CD14-positive monocyte (primary cell): ENCODE measurements at regions not wholly inside any gene's neighbourhood (a gene's known extent, or its start where the extent isn't known, plus 50 kb on each side); places are given as distances from the start of the nearest gene placed in this dataset.

Experiments used
- DNase-seq, 3 donors: peaks; one replicate each; pipeline ENCODE4 v3.0.0-alpha.2; 2011 to 2022
- H2AFZ ChIP-seq: 2 replicates; pipeline ENCODE4 v1.6.0; 2012; ENCODE audit warnings: mild to moderate bottlenecking, low read depth, low read length, inconsistent platforms; ENCODE audit not compliant: insufficient read depth, poor library complexity, severe bottlenecking
- H3K27ac ChIP-seq, 2 donors: 1 replicate in 1 of 2; 2 replicates in 1 of 2; pipeline ENCODE4 v1.5.1; 2012 to 2013; ENCODE audit warnings: low read length in 2 of 2, control low read depth in 1 of 2, inconsistent platforms in 1 of 2, low read depth in 1 of 2, mild to moderate bottlenecking in 1 of 2
- H3K27me3 ChIP-seq, 2 donors: one replicate each; pipeline versions ENCODE4 v1.6.0 to v1.6.1; 2011 to 2013; ENCODE audit warnings: low read length in 2 of 2; ENCODE audit not compliant: control insufficient read depth in 2 of 2, insufficient read depth in 2 of 2
- H3K36me3 ChIP-seq, 2 donors: replicated peaks in 1 of 2; 1 replicate in 1 of 2; 2 replicates in 1 of 2; pipeline versions ENCODE4 v1.5.1 to v1.6.1; 2012 to 2013; ENCODE audit warnings: low read length in 2 of 2, control low read depth in 1 of 2, inconsistent platforms in 1 of 2, mild to moderate bottlenecking in 1 of 2; ENCODE audit not compliant: insufficient read depth in 2 of 2, control insufficient read depth in 1 of 2
- H3K4me1 ChIP-seq, 2 donors: 1 replicate in 1 of 2; 2 replicates in 1 of 2; pipeline versions ENCODE4 v1.5.1 to v1.6.1; 2012 to 2013; ENCODE audit warnings: low read length in 2 of 2, control low read depth in 1 of 2, inconsistent platforms in 1 of 2, mild to moderate bottlenecking in 1 of 2, moderate library complexity in 1 of 2; ENCODE audit not compliant: insufficient read depth in 2 of 2, control insufficient read depth in 1 of 2
- H3K4me2 ChIP-seq: replicated peaks from 2 replicates; pipeline ENCODE3; 2012; ENCODE audit warnings: low read length, moderate library complexity, mild to moderate bottlenecking; ENCODE audit not compliant: poor library complexity, severe bottlenecking; ENCODE audit errors: extremely low read depth
- H3K4me3 ChIP-seq, 3 experiments: fragments of 200-600 bp in 1 of 3; sonication (generic) in 1 of 3; replicated peaks in 1 of 3; 1 replicate in 2 of 3; 2 replicates in 1 of 3; pipeline ENCODE4 v1.5.1; 2011 to 2013; ENCODE audit warnings: low read length in 3 of 3, mild to moderate bottlenecking in 3 of 3, control low read depth in 2 of 3, low read depth in 2 of 3, inconsistent platforms in 1 of 3, moderate library complexity in 1 of 3
- H3K79me2 ChIP-seq: 2 replicates; pipeline ENCODE4 v1.6.0; 2012; ENCODE audit warnings: mild to moderate bottlenecking, control low read depth, inconsistent platforms, low read length, moderate library complexity; ENCODE audit not compliant: insufficient read depth
- H3K9ac ChIP-seq: 2 replicates; pipeline ENCODE4 v1.6.0; 2017; ENCODE audit warnings: low read length, mild to moderate bottlenecking; ENCODE audit not compliant: insufficient read depth, poor library complexity, severe bottlenecking
- H3K9me3 ChIP-seq, 2 donors: replicated peaks in 1 of 2; 1 replicate in 1 of 2; 2 replicates in 1 of 2; pipeline versions ENCODE4 v1.5.1 to v1.6.1; 2012 to 2013; ENCODE audit warnings: low read length in 2 of 2, control low read depth in 1 of 2; ENCODE audit not compliant: control insufficient read depth in 1 of 2, insufficient read depth in 1 of 2
- H4K20me1 ChIP-seq: 2 replicates; pipeline ENCODE4 v1.6.0; 2012; ENCODE audit warnings: mild to moderate bottlenecking, low read length, control low read depth, moderate library complexity; ENCODE audit not compliant: insufficient read depth
- H3K27ac Mint-ChIP-seq, 7 donors: one replicate each; pipeline ENCODE4 v1.8.0; 2020; ENCODE audit warnings: mild to moderate bottlenecking in 7 of 7, mixed read lengths in 7 of 7, moderate library complexity in 6 of 7, inconsistent platforms in 2 of 7
- H3K27me3 Mint-ChIP-seq, 3 donors: one replicate each; pipeline ENCODE4 v1.8.0; 2021 to 2022; ENCODE audit warnings: low read depth in 3 of 3, mild to moderate bottlenecking in 3 of 3, mixed read lengths in 3 of 3, moderate library complexity in 3 of 3, inconsistent platforms in 1 of 3
- H3K36me3 Mint-ChIP-seq, 2 donors: one replicate each; pipeline ENCODE4 v1.8.0; 2020; ENCODE audit warnings: mixed read lengths in 2 of 2, inconsistent platforms in 1 of 2, mild to moderate bottlenecking in 1 of 2
- H3K4me1 Mint-ChIP-seq: one replicate; pipeline ENCODE4 v1.8.0; 2020; ENCODE audit warnings: mild to moderate bottlenecking, mixed read lengths
- H3K4me3 Mint-ChIP-seq, 2 donors: one replicate each; pipeline ENCODE4 v1.8.0; 2020; ENCODE audit warnings: mild to moderate bottlenecking in 2 of 2, mixed read lengths in 2 of 2, moderate library complexity in 1 of 2
- H3K9me3 Mint-ChIP-seq, 7 donors: one replicate each; pipeline ENCODE4 v1.8.0; 2020 to 2022; ENCODE audit warnings: mixed read lengths in 7 of 7, mild to moderate bottlenecking in 6 of 7, moderate library complexity in 6 of 7, inconsistent platforms in 2 of 7
- WGBS: methylation state at CpG from one replicate; pipeline ENCODE4 v1.1.5; 2013; ENCODE audit warnings: missing lambda C conversion rate; ENCODE audit not compliant: insufficient coverage; 5-methylcytosine and 5-hydroxymethylcytosine counted together
- intact Hi-C, 2 donors: fragments of 100-400 bp; cut with micrococcal nuclease; formaldehyde crosslinking; loops; one replicate each; pipeline versions ENCODE4 v1.15.0 to v1.15.1; 2023
- TF ChIP-seq, protein P1 (sequence below): fragments of 200-600 bp; IDR thresholded peaks from one replicate; pipeline ENCODE4 v1.8.0; 2022; ENCODE audit warnings: antibody characterized with exemption, mild to moderate bottlenecking

DNA sequence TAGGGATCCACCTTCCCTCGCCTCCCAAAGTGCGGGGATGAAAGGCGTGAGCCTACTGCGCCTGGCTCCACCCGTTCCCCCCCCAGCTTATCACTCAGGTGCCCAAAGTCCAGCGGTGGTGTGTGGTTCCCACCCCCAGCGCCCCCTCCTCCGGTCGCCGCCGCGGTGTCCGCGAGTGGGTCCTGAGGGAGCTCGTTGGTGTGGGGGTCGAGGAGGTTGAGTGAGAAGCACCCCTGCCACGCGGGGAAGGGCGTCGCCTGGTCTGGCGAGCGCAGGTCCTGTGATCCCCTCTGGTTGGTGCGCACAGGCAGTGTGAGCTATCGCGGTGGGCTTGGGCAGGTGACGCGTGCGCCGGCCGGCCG, 3900.6 kb upstream of the OR11H1 start:
- no peaks in the 10 kb centered on the region for H4K20me1 ChIP-seq
- H3K9me3 ChIP-seq: peaks cover 62 to 66% of the 10 kb centered on the region in 2 donors
- H3K4me3 Mint-ChIP-seq: no peak overlapping the region
- peak overlapping the region in 1 of 3 experiments; percentile 20 for H3K4me3 ChIP-seq
- H2AFZ ChIP-seq: no peak overlapping the region
- peaks cover 46 to 68% (median 58%) of the 10 kb centered on the region in 7 donors for H3K9me3 Mint-ChIP-seq
- no peak overlapping the region for H3K4me2 ChIP-seq
- peaks cover 0 to 2% (median 0%) of the 10 kb centered on the region in 3 donors for H3K27me3 Mint-ChIP-seq
- WGBS: 87% methylated on average over 31 of the region's 31 CpGs
- no peaks in the 10 kb centered on the region for H3K36me3 ChIP-seq
- TF ChIP-seq, protein P1, sequence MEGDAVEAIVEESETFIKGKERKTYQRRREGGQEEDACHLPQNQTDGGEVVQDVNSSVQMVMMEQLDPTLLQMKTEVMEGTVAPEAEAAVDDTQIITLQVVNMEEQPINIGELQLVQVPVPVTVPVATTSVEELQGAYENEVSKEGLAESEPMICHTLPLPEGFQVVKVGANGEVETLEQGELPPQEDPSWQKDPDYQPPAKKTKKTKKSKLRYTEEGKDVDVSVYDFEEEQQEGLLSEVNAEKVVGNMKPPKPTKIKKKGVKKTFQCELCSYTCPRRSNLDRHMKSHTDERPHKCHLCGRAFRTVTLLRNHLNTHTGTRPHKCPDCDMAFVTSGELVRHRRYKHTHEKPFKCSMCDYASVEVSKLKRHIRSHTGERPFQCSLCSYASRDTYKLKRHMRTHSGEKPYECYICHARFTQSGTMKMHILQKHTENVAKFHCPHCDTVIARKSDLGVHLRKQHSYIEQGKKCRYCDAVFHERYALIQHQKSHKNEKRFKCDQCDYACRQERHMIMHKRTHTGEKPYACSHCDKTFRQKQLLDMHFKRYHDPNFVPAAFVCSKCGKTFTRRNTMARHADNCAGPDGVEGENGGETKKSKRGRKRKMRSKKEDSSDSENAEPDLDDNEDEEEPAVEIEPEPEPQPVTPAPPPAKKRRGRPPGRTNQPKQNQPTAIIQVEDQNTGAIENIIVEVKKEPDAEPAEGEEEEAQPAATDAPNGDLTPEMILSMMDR: no peak
- no peaks in the 10 kb centered on the region for H3K36me3 Mint-ChIP-seq
- no peaks in the 10 kb centered on the region for H3K79me2 ChIP-seq
- no peak for DNase-seq
- H3K27me3 ChIP-seq: no peaks in the 10 kb centered on the region
- H3K9ac ChIP-seq: no peak overlapping the region
- no peaks in the 10 kb centered on the region for H3K4me1 Mint-ChIP-seq
- H3K27ac ChIP-seq: no peak overlapping the region
- intact Hi-C loops: no loop called here
- H3K4me1 ChIP-seq: no peaks in the 10 kb centered on the region
- no peak overlapping the region for H3K27ac Mint-ChIP-seq

DNA sequence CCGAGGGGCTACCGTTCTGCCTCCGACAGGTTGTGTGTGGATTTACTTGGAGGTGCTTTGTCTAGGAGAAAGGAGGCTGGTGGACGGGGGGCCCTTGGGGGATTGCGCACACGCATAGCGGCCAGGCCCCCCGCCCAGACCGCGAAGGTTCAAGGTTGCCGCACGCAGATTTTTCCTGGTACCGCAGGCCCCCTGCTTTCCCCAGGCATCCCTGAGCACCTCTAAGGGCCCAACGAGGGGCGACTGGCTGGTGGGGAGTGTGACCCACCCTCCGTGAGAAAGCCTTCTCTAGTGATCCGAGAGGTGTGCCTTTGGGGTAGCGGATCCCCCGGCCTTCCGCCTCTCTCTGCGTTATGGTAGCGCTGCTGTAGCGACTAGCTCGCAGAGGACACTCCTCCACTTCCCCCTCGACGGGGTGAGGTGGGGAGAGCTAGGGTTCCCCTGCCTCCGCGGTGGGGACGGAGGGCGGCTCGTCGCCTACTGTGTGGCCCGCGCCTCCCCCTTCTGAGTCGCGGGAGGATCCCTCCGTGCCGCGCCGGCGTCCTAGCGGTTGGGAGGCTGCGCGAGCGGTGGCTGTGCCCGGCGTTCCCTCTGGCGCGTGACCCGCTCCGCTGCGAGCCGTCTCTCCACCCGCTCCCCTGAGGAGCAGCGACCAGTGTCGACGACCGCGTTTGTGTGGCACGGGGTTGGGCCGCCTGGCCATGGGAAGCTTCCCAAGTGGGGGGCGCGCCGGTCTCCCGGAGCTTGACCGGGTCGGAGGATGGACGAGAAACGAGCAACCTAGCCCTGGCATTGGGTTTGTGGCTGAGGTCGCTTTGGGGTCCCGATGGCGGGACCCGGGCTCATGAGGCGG, 3900.0 kb upstream of the OR11H1 start:
- no peaks in the 10 kb centered on the region for H3K79me2 ChIP-seq
- Mint-ChIP-seq H3K4me3 (no peak overlapping the region), H3K9me3 (peaks cover 46 to 65% (median 58%) of the 10 kb centered on the region in 7 donors), H3K27me3 (peaks cover 0 to 2% (median 0%) of the 10 kb centered on the region in 3 donors), H3K4me1 (no peaks in the 10 kb centered on the region), H3K36me3 (no peaks in the 10 kb centered on the region), H3K27ac (no peak overlapping the region)
- H3K9me3 ChIP-seq: peaks cover 58 to 66% of the 10 kb centered on the region in 2 donors
- H3K27me3 ChIP-seq: no peaks in the 10 kb centered on the region
- H3K36me3 ChIP-seq: no peaks in the 10 kb centered on the region
- H3K27ac ChIP-seq: no peak overlapping the region
- H4K20me1 ChIP-seq: no peaks in the 10 kb centered on the region
- H3K4me1 ChIP-seq: no peaks in the 10 kb centered on the region
- WGBS: 85% methylated on average over 72 of the region's 74 CpGs
- H3K9ac ChIP-seq: no peak overlapping the region
- H2AFZ ChIP-seq: no peak overlapping the region
- peak overlapping the region in 1 of 3 experiments; percentile 20 for H3K4me3 ChIP-seq
- DNase-seq: no peak
- H3K4me2 ChIP-seq: no peak overlapping the region
- TF ChIP-seq, protein P1: no peak
- intact Hi-C loops: no loop called here
